Stomach (tissue), 4 donors: ENCODE measurements at regions not wholly inside any gene's neighbourhood (a gene's known extent, or its start where the extent isn't known, plus 50 kb on each side); places are given as distances from the start of the nearest gene placed in this dataset.

Experiments
- EP300 ChIP-seq: sonication (generic); formaldehyde crosslinking; IDR thresholded peaks from one replicate; pipeline ENCODE4 v1.6.1; 2017; ENCODE audit warnings: antibody characterized with exemption
- POLR2A ChIP-seq, 4 donors: fragments of 450-650 bp; IDR thresholded peaks; one replicate each; pipeline ENCODE4 v1.6.1; 2016; ENCODE audit warnings: antibody characterized with exemption in 4 of 4, control low read depth in 2 of 4, mild to moderate bottlenecking in 1 of 4, moderate library complexity in 1 of 4
- TF ChIP-seq, protein P1 (sequence below), 7 experiments: fragments of 450-650 bp in 4 of 7; fragments of 200-600 bp in 3 of 7; sonication (generic) in 3 of 7; IDR thresholded peaks; one replicate each; pipeline ENCODE4 v1.5.1; 2016 to 2019; ENCODE audit warnings: antibody characterized with exemption in 7 of 7, control low read depth in 2 of 7, mild to moderate bottlenecking in 1 of 7

DNA sequence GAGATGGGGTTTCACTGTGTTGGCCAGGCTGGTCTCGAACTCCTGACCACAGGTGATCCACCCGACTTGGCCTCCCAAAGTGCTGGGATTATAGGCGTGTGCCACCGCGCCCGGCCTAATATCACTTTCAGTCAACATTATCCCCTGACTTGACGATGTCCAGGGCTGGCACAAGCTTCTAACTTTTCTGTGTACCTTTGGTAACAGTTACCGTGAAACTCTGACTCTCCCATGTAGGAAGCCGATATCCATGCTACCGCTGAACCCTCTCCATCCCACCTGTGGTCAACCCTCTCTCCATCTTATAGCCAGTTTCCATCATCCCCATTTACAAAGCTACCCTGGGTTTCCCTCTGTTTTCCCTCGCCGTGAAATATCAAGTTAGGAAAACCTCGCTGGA is 77.5 kb downstream of the CRLF2 start:
- TF ChIP-seq, protein P1, sequence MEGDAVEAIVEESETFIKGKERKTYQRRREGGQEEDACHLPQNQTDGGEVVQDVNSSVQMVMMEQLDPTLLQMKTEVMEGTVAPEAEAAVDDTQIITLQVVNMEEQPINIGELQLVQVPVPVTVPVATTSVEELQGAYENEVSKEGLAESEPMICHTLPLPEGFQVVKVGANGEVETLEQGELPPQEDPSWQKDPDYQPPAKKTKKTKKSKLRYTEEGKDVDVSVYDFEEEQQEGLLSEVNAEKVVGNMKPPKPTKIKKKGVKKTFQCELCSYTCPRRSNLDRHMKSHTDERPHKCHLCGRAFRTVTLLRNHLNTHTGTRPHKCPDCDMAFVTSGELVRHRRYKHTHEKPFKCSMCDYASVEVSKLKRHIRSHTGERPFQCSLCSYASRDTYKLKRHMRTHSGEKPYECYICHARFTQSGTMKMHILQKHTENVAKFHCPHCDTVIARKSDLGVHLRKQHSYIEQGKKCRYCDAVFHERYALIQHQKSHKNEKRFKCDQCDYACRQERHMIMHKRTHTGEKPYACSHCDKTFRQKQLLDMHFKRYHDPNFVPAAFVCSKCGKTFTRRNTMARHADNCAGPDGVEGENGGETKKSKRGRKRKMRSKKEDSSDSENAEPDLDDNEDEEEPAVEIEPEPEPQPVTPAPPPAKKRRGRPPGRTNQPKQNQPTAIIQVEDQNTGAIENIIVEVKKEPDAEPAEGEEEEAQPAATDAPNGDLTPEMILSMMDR (IDR thresholded peaks at IDR 0.05) = no peak
- TF ChIP-seq EP300 (no peak), POLR2A (IDR thresholded peaks at IDR 0.05) (no peak)
